BJ (cell line): ENCODE measurements at regions not wholly inside any gene's neighbourhood (a gene's known extent, or its start where the extent isn't known, plus 50 kb on each side); places are given as distances from the start of the nearest gene placed in this dataset.

Source experiments
- CTCF ChIA-PET: fragments of 350-600 bp; formaldehyde crosslinking; extraction: SDS; loops from one replicate; lab custom pipeline; 2021; ENCODE audit warnings: antibody characterized with exemption, inconsistent platforms; lab: Yijun Ruan, JAX
- POLR2A ChIA-PET: fragments of 300-600 bp; sonication (Branson Sonifier 250); formaldehyde crosslinking; extraction: SDS; loops from one replicate; lab custom pipeline; 2021; ENCODE audit warnings: antibody characterized with exemption; lab: Charles Lee
- DNase-seq: peaks from one replicate; pipeline ENCODE4 v3.0.0-alpha.2; 2011; ENCODE audit warnings: low read depth
- H3K27me3 ChIP-seq: 2 replicates; pipeline ENCODE4 v1.6.0; 2011; ENCODE audit warnings: low read length; ENCODE audit not compliant: control insufficient read depth, insufficient read depth
- H3K36me3 ChIP-seq: 2 replicates; pipeline ENCODE4 v1.5.1; 2011; ENCODE audit warnings: low read length; ENCODE audit not compliant: control insufficient read depth, insufficient read depth
- H3K4me3 ChIP-seq: 2 replicates; pipeline ENCODE4 v1.5.1; 2011; ENCODE audit warnings: low read depth, mild to moderate bottlenecking, control low read depth, low read length
- CTCF ChIP-seq: IDR thresholded peaks from 2 replicates; pipeline ENCODE4 v1.5.1; 2011; ENCODE audit warnings: low read depth, mild to moderate bottlenecking, control low read depth, inconsistent platforms, low read length, moderate library complexity; ENCODE audit not compliant: insufficient read depth

GRCh38 chr2:129188451-129188850 is 791.0 kb upstream of the RAB6C start:
- Histone ChIP-seq H3K36me3 (no peaks in the 10 kb centered on the region), H3K27me3 (no peaks in the 10 kb centered on the region), H3K4me3 (no peak overlapping the region)
- no peak for DNase-seq
- ChIA-PET CTCF (no interaction called here), POLR2A (no interaction called here)
- no peak for TF ChIP-seq CTCF

- no peak for TF ChIP-seq CTCF
- Histone ChIP-seq H3K36me3 (no peaks in the 10 kb centered on the region), H3K4me3 (no peak overlapping the region), H3K27me3 (no peaks in the 10 kb centered on the region)
- no peak for DNase-seq
- POLR2A ChIA-PET = no interaction called here
- CTCF ChIA-PET = interaction anchor here (1.0 kb wide), 1 partner anchor 12 kb away, joined by 6 read pairs; no protein-coding TSS in a partner anchor
These were observed 789.7 kb upstream of the RAB6C start for GRCh38 chr2:129189617-129190319.

GRCh38 chr2:129190494-129190893 is 789.0 kb upstream of the RAB6C start:
- ChIA-PET POLR2A (no interaction called here), CTCF (interaction anchor here (1.0 kb wide), 1 partner anchor 12 kb away, joined by 6 read pairs; no protein-coding TSS in a partner anchor)
- TF ChIP-seq CTCF = no peak
- DNase-seq = no peak
- H3K36me3 ChIP-seq = no peaks in the 10 kb centered on the region
- H3K27me3 ChIP-seq = no peaks in the 10 kb centered on the region
- no peak overlapping the region for H3K4me3 ChIP-seq

- Histone ChIP-seq H3K27me3 (no peaks in the 10 kb centered on the region), H3K4me3 (no peak overlapping the region), H3K36me3 (no peaks in the 10 kb centered on the region)
- no peak for TF ChIP-seq CTCF
- POLR2A ChIA-PET = no interaction called here
- CTCF ChIA-PET = no interaction called here
- no peak for DNase-seq
These were observed 787.9 kb upstream of the RAB6C start for GRCh38 chr2:129191530-129191929.

GRCh38 chr2:129192117-129192516 is 787.3 kb upstream of the RAB6C start:
- Histone ChIP-seq H3K27me3 (no peaks in the 10 kb centered on the region), H3K4me3 (no peak overlapping the region), H3K36me3 (no peaks in the 10 kb centered on the region)
- CTCF ChIA-PET = no interaction called here
- POLR2A ChIA-PET = no interaction called here
- DNase-seq = no peak
- TF ChIP-seq CTCF = no peak
